ENCODE measurements at regions not wholly inside any gene's neighbourhood (a gene's known extent, or its start where the extent isn't known, plus 50 kb on each side); places are given as distances from the start of the nearest gene placed in this dataset.

- intact Hi-C loops (cut with DNase I) = no loop called here
- no peak for DNase-seq
Measured at GRCh38 chr13:104025303-104025702, 959.1 kb upstream of the SLC10A2 start.

GRCh38 chr13:104024416-104025170 lies 958.4 kb upstream of the SLC10A2 start:
- intact Hi-C loops (cut with DNase I) = no loop called here
- no peak for DNase-seq

DNA sequence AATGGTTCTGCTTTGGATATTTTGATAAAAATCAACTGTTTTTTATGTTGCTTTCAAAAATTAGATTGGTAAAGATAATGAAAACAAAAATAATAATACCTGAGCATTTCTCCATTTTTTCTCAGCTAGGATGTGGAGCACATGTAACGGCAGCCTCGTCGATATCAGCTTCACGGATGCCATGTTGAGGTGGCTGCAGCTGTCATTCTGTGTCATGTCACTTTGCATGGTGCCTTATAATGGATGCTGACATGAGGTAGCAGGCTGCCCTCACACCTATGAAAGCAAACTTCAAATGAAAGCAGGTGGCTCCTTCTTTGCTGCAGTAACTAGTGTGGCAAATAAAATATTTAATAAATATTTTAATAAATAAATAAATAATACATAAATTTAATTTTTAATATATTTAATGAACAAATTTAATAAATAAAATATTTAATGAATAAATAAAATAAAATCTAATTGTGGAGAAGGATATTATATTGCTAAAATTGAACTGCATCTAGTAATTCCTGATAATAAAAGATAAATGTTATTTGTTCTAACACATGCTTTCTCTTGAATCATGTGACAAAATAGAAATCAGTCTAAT lies 955.7 kb upstream of the SLC10A2 start:
- DNase-seq = no peak
- intact Hi-C loops (cut with DNase I) = no loop called here

DNA sequence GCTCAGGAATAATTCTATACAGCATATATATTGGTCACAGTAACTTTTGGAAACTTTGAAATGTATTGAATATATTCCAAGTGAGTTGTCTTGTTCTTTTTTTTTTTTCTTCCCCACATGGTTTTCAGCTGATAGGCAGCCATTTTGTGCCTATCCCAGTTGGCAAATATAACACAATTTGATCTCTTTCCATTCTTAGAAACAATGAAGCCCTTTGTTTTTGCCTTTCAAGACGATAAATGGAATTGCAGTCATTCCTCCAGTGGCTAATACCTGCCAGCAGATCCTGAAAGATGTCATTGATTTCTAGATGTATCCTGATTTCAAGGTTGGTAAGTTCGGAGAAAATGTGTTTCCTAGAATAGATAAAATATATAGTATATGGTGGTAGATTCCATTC lies 951.1 kb upstream of the SLC10A2 start:
- intact Hi-C loops (cut with DNase I) = no loop called here
- DNase-seq = no peak

GRCh38 chr13:104015646-104016396 lies 949.6 kb upstream of the SLC10A2 start:
- intact Hi-C loops (cut with DNase I) = no loop called here
- no peak for DNase-seq

DNA sequence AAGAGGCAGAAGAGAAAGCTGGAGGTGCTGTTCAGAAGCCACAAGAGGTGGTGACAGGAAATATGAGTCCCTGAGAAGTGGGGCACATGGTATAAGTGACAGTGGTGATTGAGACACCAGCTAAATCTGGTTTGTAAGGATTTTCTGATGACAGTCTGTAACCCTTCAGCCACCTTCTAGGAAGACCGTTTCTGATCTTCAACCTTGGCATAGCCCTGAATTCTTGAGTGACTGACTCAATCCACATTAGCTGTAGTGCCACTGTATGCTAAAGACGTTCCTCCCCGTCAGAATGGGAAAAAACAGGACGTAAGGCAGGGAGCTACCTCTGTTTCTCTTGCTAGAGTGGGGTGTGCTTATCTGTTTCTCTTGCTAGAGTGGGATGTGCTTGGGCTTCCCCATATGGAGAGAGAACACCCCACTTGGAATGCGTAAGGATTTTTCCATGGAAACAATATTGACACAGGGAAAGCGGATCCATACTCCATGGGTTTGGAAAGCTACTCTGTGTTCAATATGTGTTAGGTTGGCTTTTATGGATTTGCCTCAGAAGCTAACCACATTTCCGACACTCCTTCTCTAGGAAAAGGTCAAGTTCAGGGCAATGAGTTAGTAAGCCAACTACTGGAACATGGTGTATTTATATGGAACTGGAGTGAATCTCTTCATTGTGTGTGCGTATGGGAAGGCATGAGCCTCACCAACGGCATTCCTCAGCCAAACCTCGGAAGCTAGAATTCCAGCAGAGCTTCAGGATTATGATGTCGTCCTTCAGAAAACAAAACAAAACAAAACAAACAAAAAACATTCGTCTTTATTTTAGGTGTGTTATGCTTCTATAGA lies 948.8 kb upstream of the SLC10A2 start:
- intact Hi-C loops (cut with DNase I) = no loop called here
- no peak for DNase-seq

DNA sequence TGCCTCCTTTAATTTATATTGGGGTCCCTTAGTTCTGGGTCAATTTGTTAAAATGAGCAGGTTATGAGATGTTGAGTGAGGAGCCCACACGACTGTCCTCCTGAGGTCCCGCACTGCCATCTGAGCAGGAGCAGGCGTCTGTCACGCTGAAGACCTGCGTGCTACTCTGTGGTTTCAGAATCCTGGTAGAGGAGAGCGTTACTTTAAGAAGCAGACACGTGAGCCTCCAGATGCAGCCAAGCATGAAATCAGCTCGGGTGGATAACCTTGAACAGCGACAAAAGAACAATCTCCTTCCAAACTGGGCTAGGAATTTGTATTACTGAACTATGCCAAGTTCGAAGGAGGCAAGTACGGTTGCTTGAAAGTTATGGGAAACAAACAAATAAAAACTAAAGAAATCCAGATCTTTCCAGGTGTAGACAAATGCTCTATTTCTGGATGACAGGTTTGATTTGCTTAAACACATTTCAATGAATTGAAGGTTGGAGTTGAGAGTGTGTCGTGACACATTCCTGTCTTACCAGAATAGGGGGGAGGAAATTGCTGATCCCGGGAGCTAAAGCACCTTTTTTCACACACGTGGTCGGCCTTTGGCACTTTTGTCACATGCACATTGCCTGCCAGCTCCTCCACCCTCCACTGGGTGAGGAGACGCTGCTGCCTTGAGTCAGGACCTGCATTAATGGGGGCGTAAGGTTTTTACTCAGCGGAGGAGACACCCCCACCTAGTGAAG lies 945.5 kb upstream of the SLC10A2 start:
- DNase-seq = peak; percentile 12 to 80 (median 45)
- intact Hi-C loops (cut with DNase I) = no loop called here

- intact Hi-C loops (cut with DNase I) = no loop called here
- no peak for DNase-seq
Measured at GRCh38 chr13:104008541-104009435, 942.6 kb upstream of the SLC10A2 start.

- DNase-seq = no peak
- intact Hi-C loops (cut with DNase I) = no loop called here
Measured at GRCh38 chr13:104008075-104008474, 941.9 kb upstream of the SLC10A2 start.

GRCh38 chr13:104006625-104007075 lies 940.4 kb upstream of the SLC10A2 start:
- peak in 32 of 42 donors; percentile 5 to 63 (median 24) for DNase-seq

DNA sequence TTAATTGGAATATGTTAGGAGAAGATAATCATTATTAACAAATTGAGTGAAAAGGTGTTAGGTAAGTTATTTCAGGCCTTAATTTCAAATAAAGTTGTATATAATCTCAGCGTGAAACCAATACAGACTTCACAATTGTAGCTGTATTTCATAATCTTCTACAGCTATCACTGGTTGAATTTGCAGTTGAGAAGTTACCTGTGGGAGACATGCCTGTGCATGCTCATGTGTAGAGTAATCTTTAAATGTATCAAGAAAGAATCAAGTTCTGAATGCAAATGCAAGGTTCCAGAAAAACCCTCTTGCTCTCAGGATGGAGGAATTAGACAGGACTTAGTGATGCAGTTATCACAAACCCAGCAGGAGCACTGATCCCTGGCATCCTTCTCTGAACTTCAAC lies 938.4 kb upstream of the SLC10A2 start:
- intact Hi-C loops (cut with DNase I) = no loop called here
- DNase-seq = no peak

More at GRCh38 chr13:104006625-104007075, 940.4 kb upstream of the SLC10A2 start:
- intact Hi-C loops (cut with DNase I) = no loop called here

GRCh38 chr13:104002216-104002615 lies 936.0 kb upstream of the SLC10A2 start:
- DNase-seq = no peak
- intact Hi-C loops (cut with DNase I) = no loop called here

GRCh38 chr13:104001766-104002165 lies 935.5 kb upstream of the SLC10A2 start:
- DNase-seq = no peak
- intact Hi-C loops (cut with DNase I) = no loop called here

- no peak for DNase-seq
- intact Hi-C loops (cut with DNase I) = no loop called here
Measured at GRCh38 chr13:103996733-103997132, 930.5 kb upstream of the SLC10A2 start.

DNA sequence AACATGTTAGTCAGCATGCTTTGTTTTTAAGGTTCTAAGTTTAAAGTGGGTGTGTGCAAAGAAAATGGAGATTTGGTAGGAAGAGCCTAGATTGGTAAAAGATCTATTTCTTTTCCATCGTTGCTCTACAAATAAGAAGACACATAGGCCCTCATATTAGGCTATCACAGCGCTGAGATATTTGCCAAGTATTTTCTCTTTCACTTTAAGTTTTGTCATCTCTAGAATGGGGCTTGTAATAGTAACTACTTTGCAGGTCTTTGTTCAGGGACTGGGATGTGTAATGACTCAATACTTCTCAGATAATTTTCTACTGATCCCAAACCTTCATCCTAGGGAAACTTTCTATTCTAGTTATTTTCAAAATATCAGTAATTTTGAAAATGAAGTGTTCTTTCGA lies 917.7 kb upstream of the SLC10A2 start:
- intact Hi-C loops (cut with DNase I) = no loop called here
- no peak for DNase-seq

DNA sequence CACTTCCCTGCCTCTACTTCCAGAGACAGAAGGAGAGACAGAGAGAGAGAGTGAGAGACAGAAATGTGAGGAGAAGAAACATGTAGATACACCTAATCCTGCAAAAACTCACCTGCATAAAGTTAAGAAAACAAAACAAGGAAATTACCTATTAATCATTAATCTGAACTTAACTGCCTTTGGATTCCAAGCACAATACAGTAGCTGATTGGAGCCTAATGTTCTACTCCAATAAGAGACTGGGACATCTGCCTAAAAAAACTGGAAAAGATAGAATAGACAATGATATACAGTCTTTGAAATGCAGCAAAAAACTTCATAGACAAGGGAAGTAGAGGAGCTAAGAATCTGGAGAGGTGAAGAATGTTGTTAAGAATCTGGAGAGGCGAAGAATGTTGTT lies 910.2 kb upstream of the SLC10A2 start:
- intact Hi-C loops (cut with DNase I) = no loop called here

GRCh38 chr13:103973740-103974139 lies 907.5 kb upstream of the SLC10A2 start:
- no peak for DNase-seq
- intact Hi-C loops (cut with DNase I) = no loop called here

More for the DNA sequence above, 910.2 kb upstream of the SLC10A2 start:
- no peak for DNase-seq
